ENCODE measurements at regions not wholly inside any gene's neighbourhood (a gene's known extent, or its start where the extent isn't known, plus 50 kb on each side); places are given as distances from the start of the nearest gene placed in this dataset.

DNA sequence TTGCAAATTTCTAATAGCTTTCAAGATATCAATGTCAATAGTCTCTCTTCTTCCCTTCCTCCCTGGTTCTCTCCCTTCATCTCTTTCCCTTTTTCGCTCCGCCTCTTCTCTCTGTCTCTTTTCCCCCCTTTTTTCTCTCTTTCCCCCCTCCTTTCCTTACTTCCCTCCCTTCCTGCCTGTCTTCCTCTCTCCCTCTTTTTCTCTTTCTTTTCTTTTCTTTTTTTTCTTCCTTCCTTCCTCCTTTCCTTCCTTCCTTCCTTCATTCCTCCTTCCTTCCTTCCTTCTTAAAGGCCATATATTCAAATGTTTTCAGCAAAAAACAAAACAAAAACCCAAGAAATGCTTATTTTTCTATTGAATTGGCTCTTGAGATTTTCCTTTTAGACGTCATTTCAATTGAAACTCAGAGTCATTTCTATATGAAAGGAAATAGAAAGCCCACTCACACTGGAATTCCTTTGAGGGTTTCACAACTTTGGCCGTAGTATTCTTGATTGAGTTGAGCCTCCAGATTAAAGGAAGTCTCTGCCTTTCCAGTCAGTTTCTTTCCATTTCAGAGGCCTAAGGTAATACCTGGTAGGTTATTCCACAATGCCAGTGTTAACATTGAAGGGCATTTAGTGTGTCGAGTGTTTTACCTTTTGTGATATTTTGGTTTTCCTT lies 551.5 kb downstream of the LMO4 start:
- FAIRE-seq (no peak), DNase-seq (ENCODE audit: insufficient read length, low spot score) (no peak)
- TF ChIP-seq POLR2A (IDR thresholded peaks at IDR 0.05; ENCODE audit: low read depth, low read length): no peak

GRCh38 chr1:87880764-87881163 lies 552.1 kb downstream of the LMO4 start:
- FAIRE-seq (no peak), DNase-seq (ENCODE audit: insufficient read length, low spot score) (no peak)
- no peak for TF ChIP-seq POLR2A (IDR thresholded peaks at IDR 0.05; ENCODE audit: low read depth, low read length)

DNA sequence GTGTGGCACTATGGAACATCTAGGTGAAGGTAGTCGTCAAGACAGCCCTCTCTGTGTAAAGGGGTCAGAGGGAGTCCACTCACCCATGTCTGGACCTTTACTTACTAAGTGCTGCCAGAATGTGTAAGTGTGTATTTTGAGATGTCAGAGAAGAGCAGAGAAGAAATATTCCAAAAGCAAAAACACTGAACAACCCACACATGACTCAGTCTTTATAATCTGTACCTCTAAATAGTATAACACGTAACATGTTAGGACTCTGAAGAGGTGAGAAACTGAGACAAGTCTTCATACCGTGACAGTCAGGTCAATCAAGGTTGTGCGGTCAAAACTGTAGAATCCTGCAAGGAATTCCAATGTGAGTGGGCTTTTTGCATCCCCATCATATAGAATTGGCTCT lies 555.2 kb downstream of the LMO4 start:
- no peak for TF ChIP-seq POLR2A (IDR thresholded peaks at IDR 0.05; ENCODE audit: low read depth, low read length)
- FAIRE-seq: no peak

DNA sequence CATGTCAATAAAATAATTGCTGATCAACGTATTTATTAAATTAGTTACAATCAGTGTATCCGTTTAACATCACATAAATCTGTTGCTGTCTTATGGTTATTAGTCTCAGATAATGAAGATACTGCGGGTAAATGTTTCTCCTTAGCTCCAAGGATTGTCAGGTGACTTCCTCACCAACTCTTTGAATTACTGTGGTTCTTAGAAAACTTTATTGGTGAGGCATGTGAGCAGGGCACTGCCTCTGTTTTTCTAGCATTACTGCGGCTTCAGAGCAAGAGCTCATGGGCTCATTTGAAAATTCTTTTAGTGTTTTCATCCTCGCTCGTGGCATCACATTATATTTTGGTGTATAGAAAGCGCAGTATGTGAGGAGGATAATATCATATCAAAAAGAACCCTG lies 555.9 kb downstream of the LMO4 start:
- no peak for DNase-seq (ENCODE audit: insufficient read length, low spot score)
- FAIRE-seq: no peak
- no peak for TF ChIP-seq POLR2A (IDR thresholded peaks at IDR 0.05; ENCODE audit: low read depth, low read length)

More for the DNA sequence above, 555.2 kb downstream of the LMO4 start:
- DNase-seq (ENCODE audit: insufficient read length, low spot score): no peak

DNA sequence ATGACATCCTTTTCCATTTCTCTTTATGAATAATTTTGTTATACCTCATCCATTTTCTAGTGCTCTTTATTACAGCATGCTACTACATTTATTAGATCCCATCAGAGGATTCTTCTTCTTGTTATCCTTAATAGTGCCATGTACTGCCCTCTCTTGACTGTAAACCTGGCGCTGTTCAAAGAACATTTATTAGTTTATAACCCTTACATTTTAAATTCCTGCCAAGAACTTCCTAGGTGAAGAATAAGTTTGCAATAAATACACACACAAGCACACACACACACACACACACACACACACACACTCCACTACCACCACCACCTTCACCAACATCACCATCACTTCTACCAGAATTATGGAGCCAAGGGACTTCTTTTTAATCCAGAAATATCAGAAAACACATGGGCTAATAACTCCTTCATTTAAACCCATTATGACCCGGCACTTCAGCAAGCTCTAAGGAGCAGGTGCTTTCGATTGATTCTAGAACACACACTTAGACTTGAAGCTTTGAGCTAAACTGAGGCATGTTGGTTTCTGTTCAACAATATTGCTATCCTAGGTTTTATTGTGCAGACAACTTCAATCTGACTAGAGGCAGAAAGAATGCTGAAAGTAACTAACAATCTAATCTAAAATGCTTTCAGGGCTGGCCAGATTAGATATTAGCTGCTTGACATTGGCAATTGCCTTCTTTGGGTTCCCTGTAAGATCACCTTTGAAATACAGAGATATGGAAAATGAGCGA lies 556.8 kb downstream of the LMO4 start:
- FAIRE-seq: no peak
- DNase-seq (ENCODE audit: insufficient read length, low spot score): no peak
- no peak for TF ChIP-seq POLR2A (IDR thresholded peaks at IDR 0.05; ENCODE audit: low read depth, low read length)

GRCh38 chr1:87887100-87887499 lies 558.4 kb downstream of the LMO4 start:
- DNase-seq (ENCODE audit: insufficient read length, low spot score): no peak
- FAIRE-seq: no peak
- TF ChIP-seq POLR2A (IDR thresholded peaks at IDR 0.05; ENCODE audit: low read depth, low read length): no peak

- TF ChIP-seq POLR2A (IDR thresholded peaks at IDR 0.05; ENCODE audit: low read depth, low read length): no peak
- DNase-seq (ENCODE audit: insufficient read length, low spot score): no peak
- FAIRE-seq: no peak
Measured at GRCh38 chr1:87888446-87888845, 559.8 kb downstream of the LMO4 start.

- DNase-seq (ENCODE audit: insufficient read length, low spot score): no peak
- no peak for TF ChIP-seq POLR2A (IDR thresholded peaks at IDR 0.05; ENCODE audit: low read depth, low read length)
- no peak for FAIRE-seq
Measured at GRCh38 chr1:87894062-87894461, 565.4 kb downstream of the LMO4 start.

DNA sequence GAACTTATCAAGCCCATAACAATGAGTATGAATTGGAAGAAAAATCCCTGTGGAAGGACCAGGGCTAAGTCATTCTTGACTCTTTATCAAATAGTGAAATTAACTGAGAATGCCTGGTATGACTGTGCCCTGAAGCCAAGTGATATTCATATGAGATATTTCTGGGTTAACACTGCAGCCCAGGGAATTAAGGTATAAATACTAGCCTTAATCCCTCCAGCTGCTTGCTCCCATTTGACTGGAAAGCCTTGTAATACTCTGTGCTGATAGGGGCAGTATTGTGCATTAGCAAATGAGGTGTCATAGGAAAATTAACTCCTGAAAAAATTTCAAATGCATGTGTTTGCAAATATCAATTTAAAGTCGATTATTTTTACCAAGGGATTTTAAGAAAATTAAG lies 568.8 kb downstream of the LMO4 start:
- TF ChIP-seq POLR2A (IDR thresholded peaks at IDR 0.05; ENCODE audit: low read depth, low read length): no peak
- FAIRE-seq (no peak), DNase-seq (ENCODE audit: insufficient read length, low spot score) (no peak)

GRCh38 chr1:87898431-87898830 lies 569.8 kb downstream of the LMO4 start:
- FAIRE-seq (no peak), DNase-seq (ENCODE audit: insufficient read length, low spot score) (no peak)
- no peak for TF ChIP-seq POLR2A (IDR thresholded peaks at IDR 0.05; ENCODE audit: low read depth, low read length)

- no peak for TF ChIP-seq POLR2A (IDR thresholded peaks at IDR 0.05; ENCODE audit: low read depth, low read length)
- DNase-seq (ENCODE audit: insufficient read length, low spot score): no peak
- no peak for FAIRE-seq
Measured at GRCh38 chr1:87899017-87899416, 570.3 kb downstream of the LMO4 start.

GRCh38 chr1:87899746-87900145 lies 571.1 kb downstream of the LMO4 start:
- DNase-seq (ENCODE audit: insufficient read length, low spot score) (no peak), FAIRE-seq (no peak)
- no peak for TF ChIP-seq POLR2A (IDR thresholded peaks at IDR 0.05; ENCODE audit: low read depth, low read length)

DNA sequence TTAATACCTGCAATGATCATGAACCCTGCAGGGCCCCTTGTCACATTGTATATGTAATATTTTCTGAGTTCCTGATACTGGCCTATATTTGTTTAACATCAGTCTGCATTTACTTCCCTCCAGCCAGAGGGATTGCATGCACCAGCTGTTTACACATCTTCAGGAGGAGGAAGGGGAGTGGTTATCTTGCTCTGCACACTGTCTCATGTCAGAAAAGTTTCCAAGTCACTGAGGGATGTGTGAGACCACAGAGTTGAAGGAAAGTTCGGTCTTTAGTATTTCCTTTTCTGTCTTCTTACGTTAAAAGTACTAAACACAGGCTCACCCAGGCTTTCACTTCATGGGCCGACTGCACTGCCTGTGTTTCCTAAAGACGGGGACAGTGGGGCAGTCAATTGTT lies 574.1 kb downstream of the LMO4 start:
- no peak for TF ChIP-seq POLR2A (IDR thresholded peaks at IDR 0.05; ENCODE audit: low read depth, low read length)
- DNase-seq (ENCODE audit: insufficient read length, low spot score): no peak
- FAIRE-seq: no peak

GRCh38 chr1:87903242-87903641 lies 574.6 kb downstream of the LMO4 start:
- no peak for TF ChIP-seq POLR2A (IDR thresholded peaks at IDR 0.05; ENCODE audit: low read depth, low read length)
- DNase-seq (ENCODE audit: insufficient read length, low spot score) (no peak), FAIRE-seq (no peak)

GRCh38 chr1:87904651-87905050 lies 576.0 kb downstream of the LMO4 start:
- no peak for FAIRE-seq
- DNase-seq (ENCODE audit: insufficient read length, low spot score): no peak
- no peak for TF ChIP-seq POLR2A (IDR thresholded peaks at IDR 0.05; ENCODE audit: low read depth, low read length)
